ENCODE measurements at regions not wholly inside any gene's neighbourhood (a gene's known extent, or its start where the extent isn't known, plus 50 kb on each side); places are given as distances from the start of the nearest gene placed in this dataset.
"Not testable (repeated sequence)": the region's sequence is repeated elsewhere in the genome, so short reads cannot be mapped to it uniquely, and the experiment has no call there.

DNA sequence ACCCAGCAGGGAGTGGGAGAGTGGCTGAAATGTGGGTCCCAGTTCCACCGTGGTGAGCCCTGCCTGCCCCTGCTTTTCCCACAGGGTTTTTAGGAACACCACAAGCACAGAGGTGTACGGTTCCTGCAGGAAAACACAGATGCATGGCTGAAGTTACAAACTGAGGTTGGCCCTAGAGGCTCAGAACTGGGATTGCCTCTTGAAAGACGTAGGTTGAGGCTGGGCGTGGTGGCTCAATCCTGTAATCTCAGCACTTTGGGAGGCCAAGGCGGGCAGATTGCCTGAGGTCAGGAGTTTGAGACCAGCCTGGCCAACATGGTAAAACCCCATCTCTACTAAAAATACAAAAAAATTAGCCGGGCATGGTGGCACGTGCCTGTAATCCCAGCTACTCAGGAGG lies 121.4 kb upstream of the KIF5B start:
- TF ChIP-seq, protein P1, sequence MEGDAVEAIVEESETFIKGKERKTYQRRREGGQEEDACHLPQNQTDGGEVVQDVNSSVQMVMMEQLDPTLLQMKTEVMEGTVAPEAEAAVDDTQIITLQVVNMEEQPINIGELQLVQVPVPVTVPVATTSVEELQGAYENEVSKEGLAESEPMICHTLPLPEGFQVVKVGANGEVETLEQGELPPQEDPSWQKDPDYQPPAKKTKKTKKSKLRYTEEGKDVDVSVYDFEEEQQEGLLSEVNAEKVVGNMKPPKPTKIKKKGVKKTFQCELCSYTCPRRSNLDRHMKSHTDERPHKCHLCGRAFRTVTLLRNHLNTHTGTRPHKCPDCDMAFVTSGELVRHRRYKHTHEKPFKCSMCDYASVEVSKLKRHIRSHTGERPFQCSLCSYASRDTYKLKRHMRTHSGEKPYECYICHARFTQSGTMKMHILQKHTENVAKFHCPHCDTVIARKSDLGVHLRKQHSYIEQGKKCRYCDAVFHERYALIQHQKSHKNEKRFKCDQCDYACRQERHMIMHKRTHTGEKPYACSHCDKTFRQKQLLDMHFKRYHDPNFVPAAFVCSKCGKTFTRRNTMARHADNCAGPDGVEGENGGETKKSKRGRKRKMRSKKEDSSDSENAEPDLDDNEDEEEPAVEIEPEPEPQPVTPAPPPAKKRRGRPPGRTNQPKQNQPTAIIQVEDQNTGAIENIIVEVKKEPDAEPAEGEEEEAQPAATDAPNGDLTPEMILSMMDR (IDR thresholded peaks at IDR 0.05): not testable (repeated sequence)
- not testable (repeated sequence) for TF ChIP-seq EP300 (IDR thresholded peaks at IDR 0.05)

Measured in ovary (tissue), 3 donors.